ENCODE measurements at regions not wholly inside any gene's neighbourhood (a gene's known extent, or its start where the extent isn't known, plus 50 kb on each side); places are given as distances from the start of the nearest gene placed in this dataset.

DNA sequence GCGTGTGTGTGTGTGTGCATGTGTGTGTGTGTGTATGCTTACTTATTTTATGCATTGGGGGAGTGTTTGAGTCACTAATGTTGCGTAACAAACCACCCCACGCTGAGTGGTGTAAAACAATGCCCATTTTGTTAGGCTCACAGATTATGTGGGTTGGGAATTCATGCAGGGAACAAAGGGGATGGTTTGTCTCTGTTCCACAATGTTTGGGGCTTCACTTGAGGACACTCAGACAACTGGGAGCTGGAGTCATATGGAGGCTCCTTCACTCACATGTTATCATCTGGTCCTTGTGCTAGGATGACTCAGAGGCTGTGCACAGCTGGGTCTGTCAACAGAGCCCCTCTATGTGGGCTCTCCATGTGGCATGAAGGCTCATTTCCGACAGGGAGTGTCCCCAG, 51.3 kb upstream of the LARGE1 start:
- ChIA-PET POLR2A (ENCODE audit: low non-redundant PET) (no interaction called here), CTCF (no interaction called here)
- no peak for DNase-seq (ENCODE audit: low spot score)
- H3K27ac ChIP-seq, result no peak overlapping the region
- TF ChIP-seq, protein P1, sequence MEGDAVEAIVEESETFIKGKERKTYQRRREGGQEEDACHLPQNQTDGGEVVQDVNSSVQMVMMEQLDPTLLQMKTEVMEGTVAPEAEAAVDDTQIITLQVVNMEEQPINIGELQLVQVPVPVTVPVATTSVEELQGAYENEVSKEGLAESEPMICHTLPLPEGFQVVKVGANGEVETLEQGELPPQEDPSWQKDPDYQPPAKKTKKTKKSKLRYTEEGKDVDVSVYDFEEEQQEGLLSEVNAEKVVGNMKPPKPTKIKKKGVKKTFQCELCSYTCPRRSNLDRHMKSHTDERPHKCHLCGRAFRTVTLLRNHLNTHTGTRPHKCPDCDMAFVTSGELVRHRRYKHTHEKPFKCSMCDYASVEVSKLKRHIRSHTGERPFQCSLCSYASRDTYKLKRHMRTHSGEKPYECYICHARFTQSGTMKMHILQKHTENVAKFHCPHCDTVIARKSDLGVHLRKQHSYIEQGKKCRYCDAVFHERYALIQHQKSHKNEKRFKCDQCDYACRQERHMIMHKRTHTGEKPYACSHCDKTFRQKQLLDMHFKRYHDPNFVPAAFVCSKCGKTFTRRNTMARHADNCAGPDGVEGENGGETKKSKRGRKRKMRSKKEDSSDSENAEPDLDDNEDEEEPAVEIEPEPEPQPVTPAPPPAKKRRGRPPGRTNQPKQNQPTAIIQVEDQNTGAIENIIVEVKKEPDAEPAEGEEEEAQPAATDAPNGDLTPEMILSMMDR (conservative IDR thresholded peaks at IDR 0.05; ENCODE audit: low read depth), result no peak

GRCh38 chr22:33975841-33976240, 55.6 kb upstream of the LARGE1 start:
- TF ChIP-seq, protein P1 (conservative IDR thresholded peaks at IDR 0.05; ENCODE audit: low read depth), result no peak
- CTCF ChIA-PET, result no interaction called here
- POLR2A ChIA-PET (ENCODE audit: low non-redundant PET), result no interaction called here

DNA sequence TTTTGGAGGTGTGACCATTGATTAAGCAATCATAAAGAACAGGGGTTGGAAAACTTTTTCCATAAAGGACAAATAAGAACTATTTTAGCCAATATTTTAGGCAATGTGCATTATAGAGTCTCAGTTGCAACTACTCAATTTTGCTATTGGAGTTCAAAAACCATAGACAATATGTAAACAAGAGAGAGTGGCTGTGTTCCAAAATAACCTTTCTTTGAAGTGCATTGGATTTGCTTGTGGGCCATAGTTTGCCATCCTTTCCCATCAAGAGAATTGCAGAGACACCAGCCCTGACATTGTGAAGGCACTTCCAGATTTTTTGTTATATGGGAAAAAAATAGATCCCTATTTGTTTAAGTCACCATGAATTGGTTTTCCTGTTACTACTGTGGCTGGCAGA, 63.3 kb upstream of the LARGE1 start:
- CTCF ChIA-PET, result no interaction called here
- POLR2A ChIA-PET (ENCODE audit: low non-redundant PET), result no interaction called here
- TF ChIP-seq, protein P1 (conservative IDR thresholded peaks at IDR 0.05; ENCODE audit: low read depth), result no peak
- H3K27ac ChIP-seq, result no peak overlapping the region
- no peak for DNase-seq (ENCODE audit: low spot score)

More at GRCh38 chr22:33975841-33976240, 55.6 kb upstream of the LARGE1 start:
- no peak overlapping the region for H3K27ac ChIP-seq
- no peak for DNase-seq (ENCODE audit: low spot score)

- ChIA-PET CTCF (interaction anchor here (0.8 kb wide), 1 partner anchor 70 kb away, joined by 11 read pairs; no protein-coding TSS in a partner anchor), POLR2A (ENCODE audit: low non-redundant PET) (no interaction called here)
- TF ChIP-seq, protein P1 (conservative IDR thresholded peaks at IDR 0.05; ENCODE audit: low read depth), result no peak
- H3K27ac ChIP-seq, result no peak overlapping the region
- no peak for DNase-seq (ENCODE audit: low spot score)
Observed at GRCh38 chr22:33984211-33984610, 63.9 kb upstream of the LARGE1 start.

- no peak for DNase-seq (ENCODE audit: low spot score)
- CTCF ChIA-PET, result interaction anchor here (0.8 kb wide), 1 partner anchor 70 kb away, joined by 11 read pairs; no protein-coding TSS in a partner anchor
- H3K27ac ChIP-seq, result no peak overlapping the region
- TF ChIP-seq, protein P1 (conservative IDR thresholded peaks at IDR 0.05; ENCODE audit: low read depth), result no peak
- POLR2A ChIA-PET (ENCODE audit: low non-redundant PET), result no interaction called here
Observed at GRCh38 chr22:33984656-33985285, 64.5 kb upstream of the LARGE1 start.

DNA sequence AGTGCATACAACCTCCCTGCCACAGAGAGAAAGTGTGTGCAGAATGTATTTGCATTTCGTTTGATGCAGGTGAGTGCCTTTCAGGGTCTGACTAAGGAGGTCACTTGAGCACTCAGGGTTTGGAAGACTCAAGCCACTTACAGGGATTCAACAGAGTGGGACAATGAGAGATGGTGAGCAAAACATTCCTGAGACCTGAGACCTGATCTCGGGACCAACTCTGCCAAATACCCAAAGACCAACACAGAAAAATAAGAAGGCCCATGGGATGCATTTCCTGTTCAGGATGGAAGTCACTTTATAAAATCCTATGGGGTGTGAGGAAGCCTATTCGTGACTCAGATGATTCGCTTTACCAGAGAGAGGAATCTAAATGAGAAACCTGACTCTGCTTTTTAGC, 65.2 kb upstream of the LARGE1 start:
- POLR2A ChIA-PET (ENCODE audit: low non-redundant PET), result no interaction called here
- no peak overlapping the region for H3K27ac ChIP-seq
- DNase-seq (ENCODE audit: low spot score), result no peak
- CTCF ChIA-PET, result no interaction called here
- TF ChIP-seq, protein P1 (conservative IDR thresholded peaks at IDR 0.05; ENCODE audit: low read depth), result no peak
